ENCODE measurements at regions not wholly inside any gene's neighbourhood (a gene's known extent, or its start where the extent isn't known, plus 50 kb on each side); places are given as distances from the start of the nearest gene placed in this dataset.

GRCh38 chrX:80335062-80335830 is 85.0 kb upstream of the TENT5D start:
- Histone ChIP-seq H3K27ac (ENCODE audit: extremely low read length, insufficient read depth, low read length) (no peak overlapping the region), H2AFZ (ENCODE audit: low read length) (no peak overlapping the region), H3K4me1 (ENCODE audit: insufficient read depth, low read length) (no peaks in the 10 kb centered on the region), H3K4me2 (ENCODE audit: low read depth, low read length) (no peak overlapping the region), H3K9me3 (ENCODE audit: low read length) (no peaks in the 10 kb centered on the region), H3K79me2 (ENCODE audit: insufficient read depth, low read length) (no peaks in the 10 kb centered on the region), H3K4me3 (replicated peaks in 1 of 3; ENCODE audit: insufficient read depth in 1 of 3, low read depth in 2 of 3, low read length in 3 of 3) (no peak overlapping the region), H4K20me1 (ENCODE audit: insufficient read depth, low read length) (no peaks in the 10 kb centered on the region), H3K27me3 (ENCODE audit: control insufficient read depth in 1 of 2, insufficient read depth in 2 of 2, low read length in 2 of 2) (no peaks in the 10 kb centered on the region), H3K9ac (ENCODE audit: insufficient read depth, low read depth, low read length) (no peak overlapping the region), H3K36me3 (replicated peaks in 1 of 2; ENCODE audit: control insufficient read depth in 1 of 2, insufficient read depth in 2 of 2, low read length in 2 of 2) (no peaks in the 10 kb centered on the region)
- no peak for TF ChIP-seq THAP9 (CRISPR knock-in tag; IDR thresholded peaks at IDR 0.05; ENCODE audit: borderline replicate concordance)
- no peak for TF ChIP-seq ZNF138 (CRISPR knock-in tag; IDR thresholded peaks at IDR 0.05; ENCODE audit: low read depth)
- no peak for TF ChIP-seq SRSF1 (optimal IDR thresholded peaks at IDR 0.05; ENCODE audit: low read depth, low read length)
- no peak for TF ChIP-seq SPEN (CRISPR knock-in tag; IDR thresholded peaks at IDR 0.05; ENCODE audit: low read depth)
- TF ChIP-seq CSRNP2 (CRISPR knock-in tag; conservative IDR thresholded peaks at IDR 0.05; ENCODE audit: low read depth), result no peak
- TF ChIP-seq XBP1 (CRISPR knock-in tag; IDR thresholded peaks at IDR 0.05), result no peak
- TF ChIP-seq TOE1 (CRISPR knock-in tag; IDR thresholded peaks at IDR 0.05), result no peak
- no peak for TF ChIP-seq SP4 (CRISPR knock-in tag; IDR thresholded peaks at IDR 0.05)
- DNase-seq (ENCODE audit: low spot score) (no peak), FAIRE-seq (no peak), ATAC-seq (no peak)
- in situ Hi-C loops (cut with HindIII; ENCODE audit: extremely low pct_ligation_motif_present, low pct_unique_long_range_greater_than_20kb) (no loop called here), intact Hi-C loops (cut with micrococcal nuclease; ENCODE audit: unreplicated experiment) (no loop called here)
- 78% methylated on average over 8 of the region's 38 CpGs for WGBS (ENCODE audit: low lambda C conversion rate)
- ChIA-PET CTCF (ENCODE audit: low intra/inter-chr PET ratio, low total read pairs) (no interaction called here), POLR2A (no interaction called here)
- no TSS peak for BruUV-seq (replicated peaks)
